GM19467 (cell line): ENCODE measurements at regions not wholly inside any gene's neighbourhood (a gene's known extent, or its start where the extent isn't known, plus 50 kb on each side); places are given as distances from the start of the nearest gene placed in this dataset.
"Not testable (repeated sequence)": the region's sequence is repeated elsewhere in the genome, so short reads cannot be mapped to it uniquely, and the experiment has no call there.

Experiments
- ATAC-seq: cut with Tn5 transposase; IDR thresholded peaks from one replicate; pipeline ENCODE4 v1.9.1; 2021; ENCODE audit warnings: mild to moderate bottlenecking, moderate library complexity; ENCODE audit not compliant: unreplicated experiment

GRCh38 chr9:129459547-129460322 is 161.2 kb downstream of the C9orf50 start:
- no peak for ATAC-seq

DNA sequence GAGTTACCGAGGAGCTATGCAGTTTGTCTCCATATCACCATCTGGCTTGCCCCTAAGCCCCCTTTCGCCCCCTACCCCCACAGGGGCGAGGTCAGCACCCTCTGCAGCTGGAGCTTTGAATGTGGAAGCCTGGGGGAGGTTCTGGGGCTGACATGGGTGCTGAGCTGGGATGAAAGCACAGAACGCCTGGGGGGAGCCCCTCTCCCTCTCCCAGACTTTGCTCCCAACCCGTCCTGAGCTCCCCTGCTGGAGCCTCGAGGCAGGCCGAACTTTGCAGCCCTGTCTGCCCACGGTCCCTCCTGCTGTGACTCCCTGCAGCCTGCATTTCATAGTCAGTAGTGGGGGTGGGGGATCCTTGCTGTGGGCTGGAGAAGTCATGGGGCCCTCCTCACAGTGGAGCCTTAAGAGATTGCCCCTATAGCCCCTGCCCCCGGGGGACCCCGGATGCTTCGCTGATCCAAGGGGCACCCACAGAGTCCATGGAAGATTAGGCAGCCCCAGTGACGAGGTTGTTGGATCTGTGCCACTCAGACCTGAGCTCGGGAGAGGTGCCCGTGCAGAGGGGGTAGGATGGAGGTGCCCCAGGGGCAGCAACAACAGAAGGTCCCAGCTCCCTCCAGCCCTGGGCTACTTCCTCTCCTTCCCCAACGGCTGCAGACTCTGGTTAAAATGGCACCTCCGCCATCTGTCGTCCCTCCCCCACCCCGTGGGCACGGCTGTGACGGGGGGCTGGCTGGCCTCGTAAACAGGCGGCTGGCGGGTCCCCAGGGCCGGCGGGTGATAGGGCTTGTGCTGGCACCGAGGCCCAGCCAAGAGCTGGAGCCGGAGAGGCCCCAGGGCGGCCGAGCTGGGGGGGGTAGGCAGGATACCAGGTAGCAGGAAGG is 162.0 kb downstream of the C9orf50 start:
- ATAC-seq = no peak

DNA sequence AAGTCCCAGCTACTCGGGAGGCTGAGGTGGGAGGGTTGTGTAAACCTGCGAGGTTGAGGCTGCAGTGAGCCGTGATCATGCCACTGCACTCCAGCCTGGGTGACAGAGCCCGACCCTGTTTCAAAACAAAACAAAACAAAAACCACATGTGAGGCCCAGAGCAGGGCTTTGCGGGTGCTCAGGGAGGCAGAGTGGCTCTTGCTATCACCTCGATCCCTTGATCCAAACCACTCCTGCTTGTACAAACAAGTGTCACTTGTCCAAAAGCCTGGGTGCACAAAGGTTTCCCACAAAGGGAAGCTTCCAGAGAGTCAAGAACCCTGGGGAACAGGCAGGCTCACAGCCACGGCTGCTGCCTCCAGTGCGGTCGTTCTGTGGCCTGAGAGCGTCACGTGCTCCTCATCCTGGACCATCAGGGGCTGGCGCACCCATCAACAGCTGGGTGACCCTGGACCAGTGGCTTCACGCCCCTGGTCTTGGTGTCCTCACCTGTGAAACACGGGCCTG is 162.7 kb downstream of the C9orf50 start:
- peak; percentile 55 for ATAC-seq

- no peak for ATAC-seq
Observed at GRCh38 chr9:129457325-129457779, 163.5 kb downstream of the C9orf50 start.

- no peak for ATAC-seq
Observed at GRCh38 chr9:129456549-129457324, 164.2 kb downstream of the C9orf50 start.

GRCh38 chr9:129455151-129455995 is 165.5 kb downstream of the C9orf50 start:
- no peak for ATAC-seq

GRCh38 chr9:129454467-129455067 is 166.3 kb downstream of the C9orf50 start:
- ATAC-seq = no peak

DNA sequence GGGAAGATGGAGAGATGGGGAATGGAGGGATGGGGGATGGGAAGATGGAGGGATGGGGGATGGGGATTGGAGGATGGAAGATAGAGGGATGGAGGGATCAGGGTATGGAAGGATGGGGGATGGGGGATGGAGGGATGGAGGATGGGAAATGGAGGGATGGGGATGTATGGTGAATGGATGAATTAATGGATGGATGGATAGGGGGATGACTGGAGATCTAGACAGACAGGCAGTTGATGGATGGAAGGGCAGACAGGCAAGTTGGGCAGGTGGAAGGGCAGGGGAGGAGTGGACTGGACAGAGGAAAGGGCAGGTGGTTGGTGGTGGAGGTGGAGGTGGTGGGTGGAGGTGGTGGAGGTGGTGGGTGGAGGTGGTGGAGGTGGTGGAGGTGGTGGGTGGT is 167.2 kb downstream of the C9orf50 start:
- no peak for ATAC-seq

DNA sequence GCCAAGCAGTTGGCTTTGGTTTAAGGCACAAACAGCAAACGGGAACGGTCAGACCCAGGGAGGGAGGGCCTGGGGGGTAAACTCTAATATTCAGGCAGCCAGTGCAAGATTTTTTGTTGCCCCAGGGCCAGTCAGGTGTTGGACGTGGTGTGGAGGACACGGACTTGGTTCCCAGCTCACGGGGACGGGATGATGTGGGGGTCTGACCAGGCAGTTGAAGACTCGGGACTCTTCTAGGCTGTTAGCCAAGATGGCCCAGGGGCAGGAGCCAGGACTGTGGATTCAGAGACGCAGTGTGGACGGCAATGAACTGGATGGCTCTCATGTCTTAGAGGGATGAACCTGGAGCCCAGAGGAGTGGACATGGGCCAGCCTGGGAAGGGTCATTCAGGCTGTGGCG is 169.2 kb downstream of the C9orf50 start:
- ATAC-seq = no peak

GRCh38 chr9:129451089-129451656 is 169.7 kb downstream of the C9orf50 start:
- ATAC-seq = no peak

- no peak for ATAC-seq
Observed at GRCh38 chr9:129449066-129449465, 171.8 kb downstream of the C9orf50 start.

GRCh38 chr9:129446828-129447550 is 173.9 kb downstream of the C9orf50 start:
- ATAC-seq = no peak

DNA sequence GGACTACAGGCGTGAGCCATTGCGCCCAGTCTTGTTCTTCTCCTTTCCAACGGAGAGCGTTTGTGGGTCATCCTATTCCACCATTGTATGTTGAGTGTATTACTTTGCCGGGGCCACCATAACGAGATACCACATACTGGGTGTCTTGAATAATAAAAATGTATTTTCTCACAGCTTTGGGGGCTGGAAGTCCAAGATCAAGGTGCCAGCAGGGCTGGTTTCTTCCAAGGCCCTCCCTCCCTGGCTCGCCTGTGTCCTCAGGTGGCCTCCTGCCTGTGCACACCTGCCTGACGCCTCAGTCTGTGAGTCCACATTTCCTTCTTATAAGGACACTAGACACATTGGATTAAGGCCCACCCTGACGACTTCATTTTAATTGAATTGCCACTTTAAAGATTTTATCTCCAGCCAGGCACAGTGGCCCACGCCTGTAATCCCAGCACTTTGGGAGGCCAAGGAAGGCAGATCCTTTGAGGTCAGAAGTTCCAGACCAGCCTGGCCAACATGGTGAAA is 175.1 kb downstream of the C9orf50 start:
- no peak for ATAC-seq

- not testable (repeated sequence) for ATAC-seq
Observed at GRCh38 chr9:129443515-129444164, 177.3 kb downstream of the C9orf50 start.

DNA sequence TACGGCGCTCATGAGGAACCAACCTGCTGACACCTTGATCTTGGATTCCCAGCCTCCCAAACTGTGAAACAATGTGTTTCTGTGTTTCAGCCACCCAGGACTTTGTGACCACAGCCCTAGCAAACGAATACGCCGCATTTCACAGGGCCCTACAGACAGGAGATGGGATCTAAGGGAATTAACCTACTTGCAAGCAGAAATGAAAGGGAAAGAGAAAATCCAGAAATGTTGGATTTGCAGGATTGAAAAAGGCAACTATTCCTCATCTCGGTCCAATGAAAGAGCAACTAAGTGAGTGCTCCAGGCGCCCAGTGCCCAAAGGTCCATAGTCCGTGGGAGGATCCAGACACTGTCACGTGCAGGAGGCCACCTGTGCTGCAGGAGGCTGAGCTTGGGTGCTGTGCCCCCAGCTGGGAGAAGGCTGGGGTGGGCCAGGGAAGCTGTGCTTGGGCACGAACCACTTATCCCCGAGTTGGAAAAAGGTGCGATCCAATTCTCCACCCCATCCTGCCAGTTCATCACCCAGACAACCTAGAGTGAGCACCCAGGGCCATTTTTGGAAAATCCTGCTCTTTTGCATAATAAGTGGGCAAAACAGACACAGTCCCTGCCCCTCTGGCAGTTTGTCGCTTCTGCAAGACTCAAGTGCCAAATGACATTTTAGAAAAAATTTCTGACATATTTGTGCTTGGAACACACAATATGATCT is 177.9 kb downstream of the C9orf50 start:
- no peak for ATAC-seq

DNA sequence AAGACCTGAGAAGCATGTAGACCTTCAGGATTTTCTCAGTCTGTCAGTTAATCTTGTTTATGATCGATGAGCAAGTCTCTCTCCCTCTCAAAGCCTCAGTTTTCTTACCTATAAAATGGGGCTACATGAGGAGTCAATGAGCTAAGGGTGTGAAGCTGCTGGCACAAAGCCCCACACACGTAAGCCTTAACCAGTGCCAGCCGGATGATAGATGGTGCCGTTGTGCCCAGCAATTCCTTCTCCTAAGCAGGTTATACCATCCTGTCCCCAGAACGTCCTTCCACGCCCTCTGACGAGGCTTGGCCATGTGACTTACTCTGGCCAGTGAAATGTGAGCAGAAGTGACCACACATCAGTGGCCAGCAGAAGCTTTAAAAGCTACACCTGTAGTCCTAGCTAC is 179.0 kb downstream of the C9orf50 start:
- ATAC-seq = no peak

GRCh38 chr9:129440435-129441186 is 180.3 kb downstream of the C9orf50 start:
- ATAC-seq = no peak
